Muscle of back (tissue), 3 donors: ENCODE measurements at regions not wholly inside any gene's neighbourhood (a gene's known extent, or its start where the extent isn't known, plus 50 kb on each side); places are given as distances from the start of the nearest gene placed in this dataset.
"Not testable (repeated sequence)": the region's sequence is repeated elsewhere in the genome, so short reads cannot be mapped to it uniquely, and the experiment has no call there.

Source experiments
- DNase-seq, 3 donors: peaks; one replicate each; pipeline versions ENCODE4 v3.0.0 to v3.0.0-alpha.2; 2013

- DNase-seq = no peak
These were observed 129.3 kb downstream of the COPS8 start for GRCh38 chr2:237214963-237215362.

- no peak for DNase-seq
These were observed 132.4 kb downstream of the COPS8 start for GRCh38 chr2:237217995-237218616.

GRCh38 chr2:237218756-237219155 lies 133.1 kb downstream of the COPS8 start:
- DNase-seq = peak; percentile 83 to 92 (median 85)

GRCh38 chr2:237219826-237220225 lies 134.1 kb downstream of the COPS8 start:
- DNase-seq = no peak

- DNase-seq = peak in 1 of 3 donors; percentile 14
These were observed 135.8 kb downstream of the COPS8 start for GRCh38 chr2:237221443-237221842.

- DNase-seq = peak; percentile 43 to 87 (median 58)
These were observed 136.5 kb downstream of the COPS8 start for GRCh38 chr2:237222178-237222577.

- peak in 2 of 3 donors; percentile 52 to 74 for DNase-seq
These were observed 136.9 kb downstream of the COPS8 start for GRCh38 chr2:237222601-237223041.

GRCh38 chr2:237223201-237223861 lies 137.6 kb downstream of the COPS8 start:
- peak in 2 of 3 donors; percentile 73 to 98 for DNase-seq

- no peak for DNase-seq
These were observed 141.5 kb downstream of the COPS8 start for GRCh38 chr2:237227190-237227589.

- peak in 1 of 3 donors; percentile 88 for DNase-seq
These were observed 142.0 kb downstream of the COPS8 start for GRCh38 chr2:237227592-237228280.

GRCh38 chr2:237228281-237228625 lies 142.6 kb downstream of the COPS8 start:
- DNase-seq = no peak

- no peak for DNase-seq
These were observed 144.2 kb downstream of the COPS8 start for GRCh38 chr2:237229905-237230304.

GRCh38 chr2:237230355-237230754 lies 144.7 kb downstream of the COPS8 start:
- no peak for DNase-seq

- DNase-seq = no peak
These were observed 145.9 kb downstream of the COPS8 start for GRCh38 chr2:237231593-237231992.

- DNase-seq = no peak
These were observed 146.5 kb downstream of the COPS8 start for GRCh38 chr2:237232166-237232565.

GRCh38 chr2:237234268-237234667 lies 148.6 kb downstream of the COPS8 start:
- no peak for DNase-seq

- DNase-seq = peak in 1 of 3 donors; percentile 66
These were observed 149.8 kb downstream of the COPS8 start for GRCh38 chr2:237235383-237236095.

GRCh38 chr2:237236188-237236587 lies 150.5 kb downstream of the COPS8 start:
- DNase-seq = no peak

GRCh38 chr2:237238249-237238648 lies 152.6 kb downstream of the COPS8 start:
- DNase-seq = no peak

GRCh38 chr2:237240252-237240651 lies 154.6 kb downstream of the COPS8 start:
- DNase-seq = no peak

GRCh38 chr2:237240868-237241267 lies 155.2 kb downstream of the COPS8 start:
- DNase-seq = not testable (repeated sequence)

GRCh38 chr2:237242091-237242536 lies 156.4 kb downstream of the COPS8 start:
- no peak for DNase-seq
